ENCODE measurements at regions not wholly inside any gene's neighbourhood (a gene's known extent, or its start where the extent isn't known, plus 50 kb on each side); places are given as distances from the start of the nearest gene placed in this dataset.

- no peaks in the 10 kb centered on the region for H3K4me1 Mint-ChIP-seq
- Histone ChIP-seq H3K4me3 (ENCODE audit: low read length) (no peak overlapping the region), H3K4me1 (ENCODE audit: control insufficient read depth, insufficient read depth, low read length) (no peaks in the 10 kb centered on the region), H3K27ac (ENCODE audit: low read depth, low read length) (no peak overlapping the region), H3K36me3 (ENCODE audit: control insufficient read depth, insufficient read depth, low read length) (no peaks in the 10 kb centered on the region), H3K27me3 (ENCODE audit: control insufficient read depth, insufficient read depth, low read length, poor library complexity, severe bottlenecking) (no peaks in the 10 kb centered on the region), H3K9ac (ENCODE audit: extremely low read depth, low read length, poor library complexity, severe bottlenecking) (no peak overlapping the region), H3K9me3 (ENCODE audit: control insufficient read depth, low read length) (no peaks in the 10 kb centered on the region)
- H3K4me3 Mint-ChIP-seq = no peak overlapping the region
- no peak overlapping the region for H3K27ac Mint-ChIP-seq
- H3K36me3 Mint-ChIP-seq (ENCODE audit: low read depth) = no peaks in the 10 kb centered on the region
- TF ChIP-seq CTCF (conservative IDR thresholded peaks at IDR 0.05) = no peak
- 88 to 100% methylated on average over 1 of the region's 1 CpG for WGBS, 2 experiments (ENCODE audit: insufficient coverage in 1 of 2, insufficient read length in 1 of 2)
- no peak for DNase-seq
- no peaks in the 10 kb centered on the region for H3K9me3 Mint-ChIP-seq
- H3K27me3 Mint-ChIP-seq (ENCODE audit: insufficient read depth) = no peaks in the 10 kb centered on the region
Observed at GRCh38 chr9:118305331-118305730, 601.1 kb downstream of the TLR4 start.

- H3K9ac ChIP-seq (ENCODE audit: extremely low read depth, low read length, poor library complexity, severe bottlenecking) = no peak overlapping the region
- H3K4me1 ChIP-seq (ENCODE audit: control insufficient read depth, insufficient read depth, low read length) = no peaks in the 10 kb centered on the region
- no peaks in the 10 kb centered on the region for H3K36me3 ChIP-seq (ENCODE audit: control insufficient read depth, insufficient read depth, low read length)
- no peak for TF ChIP-seq CTCF (conservative IDR thresholded peaks at IDR 0.05)
- no peak overlapping the region for H3K4me3 ChIP-seq (ENCODE audit: low read length)
- no peak overlapping the region for H3K27ac ChIP-seq (ENCODE audit: low read depth, low read length)
- no peak overlapping the region for H3K4me3 Mint-ChIP-seq
- H3K27ac Mint-ChIP-seq = no peak overlapping the region
- H3K4me1 Mint-ChIP-seq = no peaks in the 10 kb centered on the region
- H3K27me3 Mint-ChIP-seq (ENCODE audit: insufficient read depth) = no peaks in the 10 kb centered on the region
- DNase-seq = no peak
- no peaks in the 10 kb centered on the region for H3K9me3 ChIP-seq (ENCODE audit: control insufficient read depth, low read length)
- H3K36me3 Mint-ChIP-seq (ENCODE audit: low read depth) = no peaks in the 10 kb centered on the region
- no peaks in the 10 kb centered on the region for H3K27me3 ChIP-seq (ENCODE audit: control insufficient read depth, insufficient read depth, low read length, poor library complexity, severe bottlenecking)
- WGBS, 2 experiments (ENCODE audit: insufficient coverage in 1 of 2, insufficient read length in 1 of 2) = 83 to 89% methylated on average over 1 to 3 of the region's 3 CpGs
- no peaks in the 10 kb centered on the region for H3K9me3 Mint-ChIP-seq
Observed at GRCh38 chr9:118306801-118307200, 602.6 kb downstream of the TLR4 start.

GRCh38 chr9:118313965-118314364, 609.8 kb downstream of the TLR4 start:
- H3K36me3 ChIP-seq (ENCODE audit: control insufficient read depth, insufficient read depth, low read length) = no peaks in the 10 kb centered on the region
- no peak overlapping the region for H3K4me3 ChIP-seq (ENCODE audit: low read length)
- TF ChIP-seq CTCF (conservative IDR thresholded peaks at IDR 0.05) = no peak
- DNase-seq = no peak
- no peaks in the 10 kb centered on the region for H3K4me1 ChIP-seq (ENCODE audit: control insufficient read depth, insufficient read depth, low read length)
- H3K4me3 Mint-ChIP-seq = no peak overlapping the region
- H3K27ac ChIP-seq (ENCODE audit: low read depth, low read length) = no peak overlapping the region
- H3K36me3 Mint-ChIP-seq (ENCODE audit: low read depth) = no peaks in the 10 kb centered on the region
- no peaks in the 10 kb centered on the region for H3K9me3 Mint-ChIP-seq
- peaks cover 4% of the 10 kb centered on the region for H3K4me1 Mint-ChIP-seq
- no peaks in the 10 kb centered on the region for H3K27me3 ChIP-seq (ENCODE audit: control insufficient read depth, insufficient read depth, low read length, poor library complexity, severe bottlenecking)
- 96% methylated on average over 3 of the region's 3 CpGs; no CpG with 5 or more reads in 1 of the 2 experiments for WGBS, 2 experiments (ENCODE audit: insufficient coverage in 1 of 2, insufficient read length in 1 of 2)
- H3K9ac ChIP-seq (ENCODE audit: extremely low read depth, low read length, poor library complexity, severe bottlenecking) = no peak overlapping the region
- no peak overlapping the region for H3K27ac Mint-ChIP-seq
- H3K27me3 Mint-ChIP-seq (ENCODE audit: insufficient read depth) = no peaks in the 10 kb centered on the region
- no peaks in the 10 kb centered on the region for H3K9me3 ChIP-seq (ENCODE audit: control insufficient read depth, low read length)

Data from endodermal cell (in vitro differentiated cells).